ENCODE measurements at regions not wholly inside any gene's neighbourhood (a gene's known extent, or its start where the extent isn't known, plus 50 kb on each side); places are given as distances from the start of the nearest gene placed in this dataset.

DNA sequence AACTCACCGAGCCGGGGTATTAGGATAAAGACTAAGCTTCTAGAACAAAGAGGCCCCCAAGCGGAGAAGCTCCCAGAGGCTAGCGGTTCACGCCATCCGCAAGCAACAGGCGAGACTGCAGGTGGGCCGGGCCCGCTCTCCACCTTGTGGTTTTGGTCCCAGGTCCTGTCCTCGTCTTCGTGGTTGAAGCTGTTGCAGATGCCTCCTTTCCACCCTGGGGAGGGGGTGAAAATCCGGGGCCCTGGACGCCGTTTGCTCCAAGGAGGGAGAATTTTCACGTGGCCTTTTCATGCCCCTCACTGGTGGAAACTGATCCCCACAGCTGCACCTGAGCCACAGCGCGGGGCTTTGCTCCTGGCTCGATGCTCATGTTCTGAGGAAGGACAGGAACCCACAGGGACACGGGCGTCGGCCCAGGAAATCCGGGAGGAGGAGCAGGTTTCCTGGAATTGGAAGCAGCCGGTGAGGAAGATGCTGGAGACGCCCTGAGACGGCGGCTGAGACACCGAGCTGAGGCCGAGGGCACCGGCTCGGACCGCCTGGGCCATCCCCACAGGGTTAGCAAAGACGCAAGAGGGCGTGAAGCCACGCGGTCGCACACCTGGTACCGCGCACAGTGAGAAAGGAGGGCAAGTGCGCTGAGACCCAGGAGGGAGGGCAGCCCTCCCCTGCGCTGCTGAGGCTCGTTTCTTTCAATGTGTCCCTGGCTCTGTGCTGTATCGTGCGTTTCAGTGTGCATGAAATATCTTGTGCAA is 54.7 kb upstream of the SALL3 start:
- no peak for TF ChIP-seq CTCF (IDR thresholded peaks at IDR 0.05)

GRCh38 chr18:78925557-78926242 is 53.9 kb upstream of the SALL3 start:
- DNase-seq (ENCODE audit: low spot score) = no peak
- TF ChIP-seq CTCF (IDR thresholded peaks at IDR 0.05) = no peak
- H3K27ac ChIP-seq = no peak overlapping the region
- no peak overlapping the region for H3K4me3 ChIP-seq

More for the DNA sequence above, 54.7 kb upstream of the SALL3 start:
- Histone ChIP-seq H3K27ac (no peak overlapping the region), H3K4me3 (no peak overlapping the region)
- DNase-seq (ENCODE audit: low spot score) = no peak

- Histone ChIP-seq H3K4me3 (no peak overlapping the region), H3K27ac (no peak overlapping the region)
- no peak for DNase-seq (ENCODE audit: low spot score)
- no peak for TF ChIP-seq CTCF (IDR thresholded peaks at IDR 0.05)
Measured at GRCh38 chr18:78926243-78926615, 53.4 kb upstream of the SALL3 start.

DNA sequence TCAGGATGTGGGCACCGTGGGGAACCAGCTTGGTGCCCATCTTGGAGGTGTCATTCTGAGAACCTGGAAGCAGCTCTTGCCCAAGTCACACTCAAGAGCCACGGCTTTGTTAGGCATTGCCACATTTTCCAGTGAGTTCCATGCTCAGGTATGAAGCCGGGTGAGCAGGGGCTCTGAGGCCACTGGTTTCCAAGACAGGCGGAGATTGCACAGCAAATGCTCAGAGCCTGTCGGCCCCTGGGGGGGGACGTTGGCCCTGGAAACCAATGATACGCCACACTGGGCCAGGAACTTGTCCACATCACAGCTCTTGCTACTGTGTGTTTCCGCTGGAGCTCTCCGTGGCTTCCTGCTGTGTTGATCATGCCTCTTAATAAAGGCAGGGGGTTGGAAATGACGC is 52.5 kb upstream of the SALL3 start:
- no peak overlapping the region for H3K27ac ChIP-seq
- H3K4me3 ChIP-seq = no peak overlapping the region
- DNase-seq (ENCODE audit: low spot score) = no peak
- TF ChIP-seq CTCF (IDR thresholded peaks at IDR 0.05) = no peak

DNA sequence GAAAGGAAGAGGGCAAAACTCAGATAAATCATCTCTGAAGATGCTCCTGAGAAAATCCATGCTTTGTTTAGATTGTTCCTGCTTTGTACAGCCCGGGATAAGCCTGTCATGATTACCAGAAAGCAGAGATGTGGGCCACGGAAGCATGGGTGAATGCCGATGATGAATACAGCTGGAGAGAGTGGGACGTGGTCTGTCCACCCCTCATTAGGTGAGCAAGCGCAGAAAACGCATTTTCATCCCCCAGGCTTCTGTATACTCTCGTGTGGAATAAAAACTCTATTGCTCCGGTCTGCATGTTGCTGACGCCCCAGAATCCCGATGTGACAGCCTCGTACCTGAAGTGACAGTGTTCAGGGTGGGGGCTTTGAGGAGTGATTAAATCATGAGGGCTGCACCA is 52.0 kb upstream of the SALL3 start:
- Histone ChIP-seq H3K27ac (no peak overlapping the region), H3K4me3 (no peak overlapping the region)
- no peak for DNase-seq (ENCODE audit: low spot score)
- TF ChIP-seq CTCF (IDR thresholded peaks at IDR 0.05) = no peak

GRCh38 chr18:78928076-78928475 is 51.5 kb upstream of the SALL3 start:
- no peak overlapping the region for H3K27ac ChIP-seq
- DNase-seq (ENCODE audit: low spot score) = no peak
- TF ChIP-seq CTCF (IDR thresholded peaks at IDR 0.05) = no peak
- no peak overlapping the region for H3K4me3 ChIP-seq

GRCh38 chr18:78929516-78929915 is 50.1 kb upstream of the SALL3 start:
- no peak overlapping the region for H3K4me3 ChIP-seq
- DNase-seq (ENCODE audit: low spot score) = no peak
- no peak overlapping the region for H3K27ac ChIP-seq
- no peak for TF ChIP-seq CTCF (IDR thresholded peaks at IDR 0.05)

Measured in coronary artery (tissue), 2 donors.